K562 (cell line): ENCODE measurements at regions not wholly inside any gene's neighbourhood (a gene's known extent, or its start where the extent isn't known, plus 50 kb on each side); places are given as distances from the start of the nearest gene placed in this dataset.

Experiments used
- ATAC-seq: fragments of 200-7000 bp; cut with Tn5 transposase; 3 replicates; pipeline ENCODE4 v1.9.1; 2020; ENCODE audit warnings: moderate library complexity
- BruUV-seq: library from RNA; stranded (reverse); fragments of 400-500 nt; replicated peaks from 2 replicates; lab custom pipeline; 2021; lab: Mats Ljungman, UMichigan
- CTCF ChIA-PET: fragments of 300-600 bp; formaldehyde crosslinking; extraction: SDS; loops from one replicate; lab custom pipeline; 2021; ENCODE audit warnings: low intra/inter-chr PET ratio; lab: Yijun Ruan, JAX
- POLR2A ChIA-PET: fragments of 300-600, 350-650 bp; sonication (Branson Sonifier 250); formaldehyde crosslinking; extraction: SDS; loops from one replicate; lab custom pipeline; 2021; ENCODE audit warnings: antibody characterized with exemption, inconsistent platforms; lab: Yijun Ruan, JAX
- DNase-seq, 4 experiments: peaks; one replicate each; pipeline versions ENCODE4 v3.0.0 to v3.0.0-alpha.2; 2011 to 2018; ENCODE audit warnings: low spot score in 3 of 4, mixed read lengths in 3 of 4; ENCODE audit errors: extremely low read depth in 1 of 4
- FAIRE-seq: peaks from 2 replicates; lab custom pipeline; 2011; peaks lifted over from hg19 to GRCh38; lab: Jason Lieb, UNC
- H2AFZ ChIP-seq: 2 replicates; pipeline ENCODE4 v1.6.0; 2011; ENCODE audit warnings: low read depth, low read length, control low read depth, inconsistent platforms
- H3K27ac ChIP-seq: fragments of 200-600 bp; 3 replicates; pipeline ENCODE4 v1.8.0; 2011; ENCODE audit warnings: low read depth, mild to moderate bottlenecking, control low read depth, inconsistent platforms, low read length, moderate library complexity, mixed read lengths; ENCODE audit errors: extremely low read depth
- H3K27me3 ChIP-seq, 2 experiments: fragments of 300-600 bp in 1 of 2; 2 replicates in 1 of 2; 3 replicates in 1 of 2; pipeline versions ENCODE4 v1.6.0 to v1.8.0; 2011; ENCODE audit warnings: inconsistent platforms in 2 of 2, low read length in 2 of 2, mild to moderate bottlenecking in 1 of 2, mixed read lengths in 1 of 2, moderate library complexity in 1 of 2; ENCODE audit not compliant: control insufficient read depth in 2 of 2, insufficient read depth in 2 of 2
- H3K36me3 ChIP-seq: fragments of 300-600 bp; 3 replicates; pipeline ENCODE4 v1.8.0; 2011; ENCODE audit warnings: mild to moderate bottlenecking, low read length, inconsistent platforms; ENCODE audit not compliant: control insufficient read depth, insufficient read depth
- H3K4me1 ChIP-seq, 2 experiments: fragments of 200-600 bp in 1 of 2; replicated peaks in 1 of 2; 2 replicates in 1 of 2; 3 replicates in 1 of 2; pipeline versions ENCODE4 v1.5.1 to v1.8.0; 2011; ENCODE audit warnings: inconsistent platforms in 2 of 2, low read length in 2 of 2, mild to moderate bottlenecking in 1 of 2, mixed read lengths in 1 of 2, moderate library complexity in 1 of 2; ENCODE audit not compliant: control insufficient read depth in 2 of 2, insufficient read depth in 2 of 2
- H3K4me2 ChIP-seq: 2 replicates; pipeline ENCODE4 v1.6.1; 2011; ENCODE audit warnings: low read length, control low read depth, inconsistent platforms, mixed read lengths; ENCODE audit not compliant: insufficient read depth
- H3K4me3 ChIP-seq: fragments of 200-600 bp; sonication (generic), shearing (Covaris generic); 2 replicates; pipeline ENCODE4 v1.5.1; 2016; ENCODE audit warnings: control low read depth, inconsistent platforms
- H3K79me2 ChIP-seq: fragments of 200-600 bp; 3 replicates; pipeline ENCODE4 v1.8.0; 2011; ENCODE audit warnings: low read length, inconsistent platforms; ENCODE audit not compliant: control insufficient read depth, insufficient read depth
- H3K9ac ChIP-seq, 2 experiments: 2 replicates each; pipeline versions ENCODE4 v1.6.0 to v1.6.1; 2011; ENCODE audit warnings: low read depth in 2 of 2, low read length in 2 of 2, control low read depth in 1 of 2, inconsistent platforms in 1 of 2, mild to moderate bottlenecking in 1 of 2, mixed read lengths in 1 of 2; ENCODE audit not compliant: insufficient read depth in 1 of 2
- H3K9me1 ChIP-seq: one replicate; pipeline ENCODE4 v1.6.0; 2011; ENCODE audit warnings: inconsistent platforms, mild to moderate bottlenecking, low read length, moderate library complexity; ENCODE audit not compliant: control insufficient read depth, insufficient read depth
- H3K9me3 ChIP-seq: replicated peaks from 2 replicates; pipeline ENCODE4 v1.5.1; 2011; ENCODE audit warnings: low read depth, low read length, inconsistent platforms; ENCODE audit not compliant: control insufficient read depth, insufficient read depth
- H4K20me1 ChIP-seq: replicated peaks from 2 replicates; pipeline ENCODE4 v1.6.1; 2011; ENCODE audit warnings: low read length, inconsistent platforms, mixed read lengths; ENCODE audit not compliant: control insufficient read depth, insufficient read depth
- BHLHE40 ChIP-seq: IDR thresholded peaks from 2 replicates; pipeline ENCODE4 v1.6.1; 2011; ENCODE audit warnings: low read length, improper control_type of control experiment
- CBX8 ChIP-seq: fragments of 200-600 bp; sonication (generic); IDR thresholded peaks from 2 replicates; pipeline ENCODE4 v1.6.1; 2012; ENCODE audit warnings: borderline replicate concordance, mixed run types, low read depth, mild to moderate bottlenecking, moderate library complexity, mixed read lengths, low read length, control low read depth, inconsistent platforms; ENCODE audit not compliant: poor library complexity, severe bottlenecking; ENCODE audit errors: extremely low read depth
- HOMEZ ChIP-seq: fragments of 250-450 bp; sonication (Bioruptor Pico); IDR thresholded peaks from 2 replicates; pipeline ENCODE4 v1.4.0; 2020; ENCODE audit warnings: mild to moderate bottlenecking, moderate library complexity
- MXI1 ChIP-seq: IDR thresholded peaks from 2 replicates; pipeline ENCODE4 v1.6.1; 2011; ENCODE audit warnings: low read depth, mild to moderate bottlenecking, improper control_type of control experiment, low read length
- NRF1 ChIP-seq, 2 experiments: fragments of 450-650 bp; IDR thresholded peaks in 1 of 2; conservative IDR thresholded peaks in 1 of 2; 2 replicates each; pipeline ENCODE4 v1.6.1; 2014; ENCODE audit warnings: mild to moderate bottlenecking in 2 of 2
- PHF20 ChIP-seq: fragments of 450-650 bp; IDR thresholded peaks from 2 replicates; pipeline ENCODE4 v1.6.1; 2018; ENCODE audit not compliant: partially characterized antibody
- PRPF4 ChIP-seq: fragments of 200-400 bp; formaldehyde crosslinking; IDR thresholded peaks from one replicate; pipeline ENCODE4 v1.6.1; 2017; ENCODE audit warnings: low read length, low read depth, mild to moderate bottlenecking; ENCODE audit not compliant: insufficient read depth, poor library complexity, severe bottlenecking
- TFE3 ChIP-seq: fragments of 450-650 bp; formaldehyde crosslinking; IDR thresholded peaks from 2 replicates; pipeline ENCODE4 v1.4.0; 2020; ENCODE audit warnings: mild to moderate bottlenecking, mixed read lengths
- ZNF12 ChIP-seq: sonication (generic); formaldehyde crosslinking; IDR thresholded peaks from 2 replicates; pipeline ENCODE4 v1.4.0; 2020; ENCODE audit warnings: mild to moderate bottlenecking, missing genetic modification reagents
- ZZZ3 ChIP-seq: fragments of 450-650 bp; IDR thresholded peaks from 2 replicates; pipeline ENCODE4 v1.6.1; 2016; ENCODE audit warnings: antibody characterized with exemption, mild to moderate bottlenecking, moderate library complexity
- WGBS: fragments of 100-300 bp; shearing (Covaris generic); methylation state at CpG from one replicate; pipeline ENCODE4 v1.1.6; 2016; ENCODE audit warnings: low coverage, mixed read lengths; ENCODE audit not compliant: insufficient coverage; ENCODE audit errors: missing lambda C conversion rate; 5-methylcytosine and 5-hydroxymethylcytosine counted together
- in situ Hi-C: fragments of 300-500 bp; cut with MboI; formaldehyde crosslinking; loops from 4 replicates; pipeline ENCODE4 v1.15.0; 2018; ENCODE audit warnings: inconsistent platforms, mixed read lengths
- intact Hi-C: fragments of 100-400 bp; cut with micrococcal nuclease; formaldehyde crosslinking; loops from 2 replicates; pipeline ENCODE4 v1.14.2; 2022

GRCh38 chr20:60653111-60653845 is 598.8 kb upstream of the CDH4 start:
- no peak overlapping the region for H2AFZ ChIP-seq
- H3K9me3 ChIP-seq: no peaks in the 10 kb centered on the region; the same call in 1 of the 2 replicates
- no peaks in the 10 kb centered on the region for H4K20me1 ChIP-seq
- DNase-seq (no peak), ATAC-seq (no peak)
- in situ Hi-C loops: no loop called here
- CTCF ChIA-PET: no interaction called here
- H3K4me2 ChIP-seq: no peak overlapping the region
- H3K27ac ChIP-seq: no peak overlapping the region
- no peaks in the 10 kb centered on the region for H3K4me1 ChIP-seq
- no peaks in the 10 kb centered on the region for H3K9me1 ChIP-seq
- no peak overlapping the region for H3K9ac ChIP-seq
- peaks cover 0 to 2% of the 10 kb centered on the region in 2 experiments; a peak in 1 of 5 replicates for H3K27me3 ChIP-seq
- no peak overlapping the region for H3K4me3 ChIP-seq
- H3K79me2 ChIP-seq: no peaks in the 10 kb centered on the region
- no peak for TF ChIP-seq MXI1
- TF ChIP-seq NRF1 (conservative IDR thresholded peaks at IDR 0.05 in 1 of 2, IDR thresholded peaks at IDR 0.05 in 1 of 2): no peak
- TF ChIP-seq ZNF12: no peak
- TF ChIP-seq PHF20: no peak
- no peak for TF ChIP-seq BHLHE40
- TF ChIP-seq PRPF4: no peak
- TF ChIP-seq TFE3 (CRISPR knock-in tag): no peak
- no peak for TF ChIP-seq ZZZ3
- no peak for TF ChIP-seq CBX8
- TF ChIP-seq HOMEZ: no peak
- TF ChIP-seq, all 486 proteins: peak for 0
- BruUV-seq: no TSS peak
- POLR2A ChIA-PET: no interaction called here
- no peak for FAIRE-seq
- no peaks in the 10 kb centered on the region for H3K36me3 ChIP-seq
- intact Hi-C loops: no loop called here
- WGBS: 0% methylated on average over 2 of the region's 2 CpGs
